ENCODE measurements at regions not wholly inside any gene's neighbourhood (a gene's known extent, or its start where the extent isn't known, plus 50 kb on each side); places are given as distances from the start of the nearest gene placed in this dataset.

DNA sequence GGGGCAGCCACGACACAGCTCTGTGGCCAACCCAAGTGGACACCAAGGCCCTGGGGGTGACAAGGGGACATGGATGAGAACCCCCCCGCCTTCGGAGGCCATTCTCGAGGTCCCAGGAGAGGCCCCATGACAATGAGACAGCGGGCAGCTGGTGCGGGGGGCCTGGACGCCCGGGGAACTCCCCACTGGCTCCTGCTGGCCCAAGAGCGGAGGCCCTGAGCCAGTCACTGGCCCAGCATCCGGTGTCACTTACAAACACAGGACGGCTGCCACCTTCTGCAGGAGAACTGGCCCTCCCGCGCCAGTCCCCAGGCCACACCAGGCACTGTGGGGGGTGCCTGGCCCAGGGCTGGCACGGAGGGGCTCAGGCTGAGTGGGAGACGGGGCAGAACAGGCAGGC is 51.4 kb downstream of the NCOR2 start:
- TF ChIP-seq CTCF (conservative IDR thresholded peaks at IDR 0.05; ENCODE audit: low read depth, low read length), result no peak
- TF ChIP-seq EZH2phosphoT487 (IDR thresholded peaks at IDR 0.05; ENCODE audit: borderline replicate concordance, low read length), result no peak
- no peak for TF ChIP-seq EZH2 (IDR thresholded peaks at IDR 0.05; ENCODE audit: low read length, unreplicated experiment)

Data from PC-3 (cell line).